B cell (primary cell): ENCODE measurements at regions not wholly inside any gene's neighbourhood (a gene's known extent, or its start where the extent isn't known, plus 50 kb on each side); places are given as distances from the start of the nearest gene placed in this dataset.

ENCODE experiments used
- ATAC-seq: fragments of 200-7000 bp; cut with Tn5 transposase; one replicate; pipeline ENCODE4 v1.10.0; 2021; ENCODE audit warnings: low read depth, mild to moderate bottlenecking, moderate number of reproducible peaks, moderate library complexity
- CTCF ChIA-PET: fragments of 350-600 bp; sonication (Branson Sonifier 250); formaldehyde crosslinking; loops from one replicate; lab custom pipeline; 2021; ENCODE audit warnings: antibody characterized with exemption, inconsistent platforms; lab: Charles Lee
- POLR2A ChIA-PET: fragments of 350-600 bp; sonication (Branson Sonifier 250); formaldehyde crosslinking; loops from one replicate; lab custom pipeline; 2021; ENCODE audit warnings: antibody characterized with exemption; lab: Charles Lee
- DNase-seq: peaks from one replicate; pipeline ENCODE4 v3.0.0; 2013
- H2AFZ ChIP-seq: 2 replicates; pipeline ENCODE4 v1.6.1; 2012; ENCODE audit warnings: mild to moderate bottlenecking, low read depth, low read length; ENCODE audit not compliant: insufficient read depth, poor library complexity, severe bottlenecking
- H3K27ac ChIP-seq, 2 donors: 1 replicate in 1 of 2; 2 replicates in 1 of 2; pipeline ENCODE4 v1.5.1; 2012 to 2013; ENCODE audit warnings: low read length in 2 of 2, mild to moderate bottlenecking in 2 of 2, moderate library complexity in 1 of 2
- H3K27me3 ChIP-seq, 4 experiments: fragments of 200-600 bp in 1 of 4; sonication (generic) in 1 of 4; replicated peaks in 1 of 4; 1 replicate in 2 of 4; 2 replicates in 2 of 4; pipeline versions ENCODE4 v1.6.1 to v1.7.0; 2013 to 2016; ENCODE audit warnings: low read length in 3 of 4, mild to moderate bottlenecking in 2 of 4, mixed read lengths in 1 of 4, moderate library complexity in 1 of 4; ENCODE audit not compliant: insufficient read depth in 4 of 4, control insufficient read depth in 3 of 4; ENCODE audit errors: control extremely low read depth in 1 of 4
- H3K36me3 ChIP-seq, 2 experiments: replicated peaks in 1 of 2; 1 replicate in 1 of 2; 2 replicates in 1 of 2; pipeline versions ENCODE4 v1.6.1 to v1.7.1; 2013; ENCODE audit warnings: low read length in 1 of 2; ENCODE audit not compliant: insufficient read depth in 2 of 2, control insufficient read depth in 1 of 2; ENCODE audit errors: control extremely low read depth in 1 of 2, extremely low read depth in 1 of 2
- H3K4me1 ChIP-seq, 2 donors: fragments of 200-600 bp in 1 of 2; sonication (generic) in 1 of 2; 1 replicate in 1 of 2; 2 replicates in 1 of 2; pipeline versions ENCODE4 v1.5.1 to v1.6.1; 2013 to 2017; ENCODE audit warnings: low read length in 2 of 2; ENCODE audit not compliant: control insufficient read depth in 2 of 2, insufficient read depth in 2 of 2
- H3K4me2 ChIP-seq: replicated peaks from 2 replicates; pipeline ENCODE3; 2012; ENCODE audit warnings: mild to moderate bottlenecking, low read depth, low read length; ENCODE audit not compliant: poor library complexity, severe bottlenecking
- H3K4me3 ChIP-seq, 5 experiments: fragments of 200-600 bp in 1 of 5; sonication (generic) in 1 of 5; 1 replicate in 3 of 5; 2 replicates in 2 of 5; pipeline versions ENCODE4 v1.5.1 to v1.7.0; 2011 to 2016; ENCODE audit warnings: low read length in 4 of 5, mild to moderate bottlenecking in 4 of 5, low read depth in 2 of 5, control low read depth in 1 of 5, moderate library complexity in 1 of 5; ENCODE audit not compliant: insufficient read depth in 1 of 5; ENCODE audit errors: control extremely low read depth in 1 of 5, extremely low read depth in 1 of 5
- H3K79me2 ChIP-seq: fragments of 200-600 bp; sonication (generic); one replicate; pipeline ENCODE4 v1.6.0; 2016; ENCODE audit warnings: low read length; ENCODE audit not compliant: control insufficient read depth, insufficient read depth
- H3K9ac ChIP-seq: fragments of 200-600 bp; sonication (generic); 2 replicates; pipeline ENCODE4 v1.6.1; 2017; ENCODE audit warnings: mild to moderate bottlenecking, low read length, moderate library complexity
- H3K9me3 ChIP-seq, 3 donors: one replicate each; pipeline versions ENCODE4 v1.6.1 to v1.7.1; 2013; ENCODE audit warnings: low read length in 2 of 3; ENCODE audit not compliant: control insufficient read depth in 2 of 3, insufficient read depth in 1 of 3; ENCODE audit errors: control extremely low read depth in 1 of 3
- H4K20me1 ChIP-seq: 2 replicates; pipeline ENCODE4 v1.6.0; 2012; ENCODE audit warnings: mild to moderate bottlenecking, low read length; ENCODE audit not compliant: insufficient read depth, control insufficient read depth, poor library complexity, severe bottlenecking
- H3K27ac Mint-ChIP-seq: one replicate; pipeline ENCODE4 v1.8.0; 2021; ENCODE audit warnings: mixed read lengths
- H3K27me3 Mint-ChIP-seq: one replicate; pipeline ENCODE4 v1.8.0; 2021; ENCODE audit warnings: mixed read lengths
- H3K4me1 Mint-ChIP-seq: one replicate; pipeline ENCODE4 v1.8.0; 2021; ENCODE audit warnings: mixed read lengths
- H3K4me3 Mint-ChIP-seq: one replicate; pipeline ENCODE4 v1.8.0; 2021; ENCODE audit warnings: mixed read lengths
- H3K9me3 Mint-ChIP-seq: one replicate; pipeline ENCODE4 v1.8.0; 2022; ENCODE audit warnings: mixed read lengths; ENCODE audit not compliant: insufficient read depth
- CTCF ChIP-seq: fragments of 200-600 bp; IDR thresholded peaks from one replicate; pipeline ENCODE4 v1.8.0; 2022; ENCODE audit warnings: antibody characterized with exemption, mild to moderate bottlenecking
- EZH2 ChIP-seq: IDR thresholded peaks from 2 replicates; pipeline ENCODE4 v1.6.1; 2012; ENCODE audit warnings: borderline replicate concordance, low read depth, mild to moderate bottlenecking, moderate library complexity, low read length; ENCODE audit not compliant: insufficient read depth, poor library complexity, severe bottlenecking
- WGBS: methylation state at CpG from one replicate; pipeline ENCODE4 v1.1.5; 2013; ENCODE audit warnings: missing lambda C conversion rate; ENCODE audit not compliant: insufficient coverage; 5-methylcytosine and 5-hydroxymethylcytosine counted together
- intact Hi-C: fragments of 100-400 bp; cut with micrococcal nuclease; formaldehyde crosslinking; loops from one replicate; pipeline ENCODE4 v1.10.0; 2022

GRCh38 chr1:185373813-185374529 lies 56.9 kb upstream of the IVNS1ABP start:
- intact Hi-C loops = no loop called here
- Mint-ChIP-seq H3K4me3 (no peak overlapping the region), H3K27me3 (no peaks in the 10 kb centered on the region), H3K27ac (no peak overlapping the region), H3K4me1 (peaks cover 9% of the 10 kb centered on the region), H3K9me3 (no peaks in the 10 kb centered on the region)
- no peak overlapping the region for H3K9ac ChIP-seq
- H3K4me1 ChIP-seq = peaks cover 0 to 3% of the 10 kb centered on the region in 2 donors
- no peaks in the 10 kb centered on the region for H3K36me3 ChIP-seq
- H3K79me2 ChIP-seq = no peaks in the 10 kb centered on the region
- H3K27ac ChIP-seq = no peak overlapping the region
- H4K20me1 ChIP-seq = no peaks in the 10 kb centered on the region
- CTCF ChIA-PET = no interaction called here
- peak; percentile 33 for ATAC-seq
- no CpG with 5 or more reads among the region's 4 CpGs for WGBS
- H3K27me3 ChIP-seq = no peaks in the 10 kb centered on the region
- no peak overlapping the region for H3K4me2 ChIP-seq
- no peak for DNase-seq
- TF ChIP-seq CTCF (no peak), EZH2 (no peak)
- H3K9me3 ChIP-seq = no peaks in the 10 kb centered on the region
- no peak overlapping the region for H3K4me3 ChIP-seq
- POLR2A ChIA-PET = no interaction called here
- H2AFZ ChIP-seq = no peak overlapping the region

GRCh38 chr1:185369786-185370185 lies 52.7 kb upstream of the IVNS1ABP start:
- Histone ChIP-seq H3K4me2 (no peak overlapping the region), H3K9ac (no peak overlapping the region), H3K27ac (no peak overlapping the region), H3K4me1 (peaks cover 0 to 3% of the 10 kb centered on the region in 2 donors), H4K20me1 (no peaks in the 10 kb centered on the region), H2AFZ (no peak overlapping the region), H3K9me3 (no peaks in the 10 kb centered on the region), H3K36me3 (no peaks in the 10 kb centered on the region), H3K27me3 (no peaks in the 10 kb centered on the region), H3K79me2 (no peaks in the 10 kb centered on the region), H3K4me3 (no peak overlapping the region)
- DNase-seq = no peak
- CTCF ChIA-PET = no interaction called here
- no peak for ATAC-seq
- H3K9me3 Mint-ChIP-seq = no peaks in the 10 kb centered on the region
- no peak for TF ChIP-seq CTCF
- no peak for TF ChIP-seq EZH2
- H3K27ac Mint-ChIP-seq = no peak overlapping the region
- peaks cover 15% of the 10 kb centered on the region for H3K4me1 Mint-ChIP-seq
- intact Hi-C loops = no loop called here
- H3K27me3 Mint-ChIP-seq = no peaks in the 10 kb centered on the region
- no peak overlapping the region for H3K4me3 Mint-ChIP-seq
- POLR2A ChIA-PET = no interaction called here
- WGBS = 96% methylated on average over 4 of the region's 4 CpGs
